Upper lobe of right lung (tissue), 1 donor: ENCODE measurements at regions not wholly inside any gene's neighbourhood (a gene's known extent, or its start where the extent isn't known, plus 50 kb on each side); places are given as distances from the start of the nearest gene placed in this dataset.

ENCODE experiments used
- ATAC-seq: fragments of 200-7000 bp; cut with Tn5 transposase; one replicate; pipeline ENCODE4 v1.9.1; 2020; ENCODE audit warnings: mild to moderate bottlenecking, moderate library complexity
- DNase-seq: peaks from one replicate; pipeline ENCODE4 v3.0.0-alpha.2; 2020
- H3K27ac ChIP-seq: fragments of 200-600 bp; one replicate; pipeline ENCODE4 v1.8.0; 2022
- H3K27me3 ChIP-seq: fragments of 200-600 bp; one replicate; pipeline ENCODE4 v1.8.0; 2022; ENCODE audit warnings: mild to moderate bottlenecking
- H3K36me3 ChIP-seq: fragments of 200-600 bp; one replicate; pipeline ENCODE4 v1.8.0; 2022
- H3K4me1 ChIP-seq: fragments of 200-600 bp; one replicate; pipeline ENCODE4 v1.8.0; 2022
- H3K4me3 ChIP-seq: fragments of 200-600 bp; one replicate; pipeline ENCODE4 v1.8.0; 2022; ENCODE audit warnings: mild to moderate bottlenecking
- H3K9me3 ChIP-seq: fragments of 200-600 bp; one replicate; pipeline ENCODE4 v1.8.0; 2022
- CTCF ChIP-seq: fragments of 200-600 bp; IDR thresholded peaks from one replicate; pipeline ENCODE4 v1.8.0; 2022; ENCODE audit warnings: antibody characterized with exemption
- intact Hi-C: fragments of 100-400 bp; cut with DNase I; formaldehyde crosslinking; loops from one replicate; pipeline ENCODE4 v1.11.0; 2022
- donor health status: DM: no; HTN: yes; CAD: no; lungs with severe emphysema.

GRCh38 chr2:216974321-216975302 lies 114.7 kb upstream of the TNP1 start:
- Histone ChIP-seq H3K4me1 (peaks cover 6% of the 10 kb centered on the region), H3K36me3 (no peaks in the 10 kb centered on the region), H3K27ac (peak overlapping the region; percentile 24), H3K27me3 (no peaks in the 10 kb centered on the region), H3K4me3 (no peak overlapping the region), H3K9me3 (no peaks in the 10 kb centered on the region)
- intact Hi-C loops, result no loop called here
- ATAC-seq (peak; percentile 21), DNase-seq (no peak)
- no peak for TF ChIP-seq CTCF

GRCh38 chr2:216971593-216971992 lies 111.7 kb upstream of the TNP1 start:
- Histone ChIP-seq H3K4me1 (peaks cover 6% of the 10 kb centered on the region), H3K27ac (no peak overlapping the region), H3K9me3 (no peaks in the 10 kb centered on the region), H3K36me3 (no peaks in the 10 kb centered on the region), H3K4me3 (no peak overlapping the region), H3K27me3 (no peaks in the 10 kb centered on the region)
- ATAC-seq (peak; percentile 31), DNase-seq (no peak)
- TF ChIP-seq CTCF, result no peak
- intact Hi-C loops, result no loop called here

- Histone ChIP-seq H3K27ac (no peak overlapping the region), H3K4me3 (no peak overlapping the region), H3K9me3 (no peaks in the 10 kb centered on the region), H3K27me3 (no peaks in the 10 kb centered on the region), H3K36me3 (no peaks in the 10 kb centered on the region), H3K4me1 (peaks cover 6% of the 10 kb centered on the region)
- TF ChIP-seq CTCF, result no peak
- ATAC-seq (no peak), DNase-seq (no peak)
- intact Hi-C loops, result no loop called here
Observed at GRCh38 chr2:216970359-216970915, 110.6 kb upstream of the TNP1 start.

GRCh38 chr2:216967889-216968288 lies 108.0 kb upstream of the TNP1 start:
- Histone ChIP-seq H3K4me3 (no peak overlapping the region), H3K4me1 (peaks cover 6% of the 10 kb centered on the region), H3K27ac (no peak overlapping the region), H3K9me3 (no peaks in the 10 kb centered on the region), H3K27me3 (no peaks in the 10 kb centered on the region), H3K36me3 (no peaks in the 10 kb centered on the region)
- TF ChIP-seq CTCF, result no peak
- intact Hi-C loops, result no loop called here
- no peak for DNase-seq
- peak; percentile 25 for ATAC-seq

- intact Hi-C loops, result no loop called here
- no peak overlapping the region for H3K4me3 ChIP-seq
- DNase-seq, result no peak
- TF ChIP-seq CTCF, result no peak
- no peak for ATAC-seq
- no peaks in the 10 kb centered on the region for H3K4me1 ChIP-seq
- no peak overlapping the region for H3K27ac ChIP-seq
- no peaks in the 10 kb centered on the region for H3K36me3 ChIP-seq
- H3K9me3 ChIP-seq, result no peaks in the 10 kb centered on the region
- H3K27me3 ChIP-seq, result no peaks in the 10 kb centered on the region
Observed at GRCh38 chr2:216960671-216961268, 100.9 kb upstream of the TNP1 start.
